ENCODE measurements at regions not wholly inside any gene's neighbourhood (a gene's known extent, or its start where the extent isn't known, plus 50 kb on each side); places are given as distances from the start of the nearest gene placed in this dataset.

DNA sequence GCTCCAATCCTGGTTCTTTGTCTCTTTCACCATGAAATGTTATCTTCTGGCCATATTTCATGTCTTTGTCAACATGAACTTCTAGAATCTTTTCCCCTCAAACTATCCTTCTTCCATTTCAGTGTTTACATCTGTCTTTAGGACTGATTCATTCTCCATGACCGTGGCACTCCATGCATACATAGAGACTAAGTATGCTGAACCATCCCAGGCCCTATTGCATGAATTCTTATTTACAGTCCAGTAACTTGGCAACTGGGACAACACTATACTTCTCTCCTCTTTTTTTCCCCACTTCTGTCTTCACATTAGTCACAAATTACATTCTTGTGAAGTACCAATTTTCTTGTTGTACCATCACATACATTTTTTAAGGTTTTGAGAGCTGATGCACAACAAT, 109.8 kb upstream of the GALNT13 start:
- TF ChIP-seq POLR2AphosphoS5 (IDR thresholded peaks at IDR 0.05) (no peak), SMC3 (conservative IDR thresholded peaks at IDR 0.05; ENCODE audit: poor library complexity) (no peak), EP300 (conservative IDR thresholded peaks at IDR 0.05; ENCODE audit: poor library complexity, severe bottlenecking) (no peak), EZH2 (IDR thresholded peaks at IDR 0.05; ENCODE audit: borderline replicate concordance, insufficient read depth, low read length, poor library complexity, severe bottlenecking) (no peak), MXI1 (conservative IDR thresholded peaks at IDR 0.05; ENCODE audit: poor library complexity, severe bottlenecking) (no peak), TAF1 (IDR thresholded peaks at IDR 0.05; ENCODE audit: low read depth) (no peak), RAD21 (conservative IDR thresholded peaks at IDR 0.05) (no peak)
- TF ChIP-seq, protein P1, sequence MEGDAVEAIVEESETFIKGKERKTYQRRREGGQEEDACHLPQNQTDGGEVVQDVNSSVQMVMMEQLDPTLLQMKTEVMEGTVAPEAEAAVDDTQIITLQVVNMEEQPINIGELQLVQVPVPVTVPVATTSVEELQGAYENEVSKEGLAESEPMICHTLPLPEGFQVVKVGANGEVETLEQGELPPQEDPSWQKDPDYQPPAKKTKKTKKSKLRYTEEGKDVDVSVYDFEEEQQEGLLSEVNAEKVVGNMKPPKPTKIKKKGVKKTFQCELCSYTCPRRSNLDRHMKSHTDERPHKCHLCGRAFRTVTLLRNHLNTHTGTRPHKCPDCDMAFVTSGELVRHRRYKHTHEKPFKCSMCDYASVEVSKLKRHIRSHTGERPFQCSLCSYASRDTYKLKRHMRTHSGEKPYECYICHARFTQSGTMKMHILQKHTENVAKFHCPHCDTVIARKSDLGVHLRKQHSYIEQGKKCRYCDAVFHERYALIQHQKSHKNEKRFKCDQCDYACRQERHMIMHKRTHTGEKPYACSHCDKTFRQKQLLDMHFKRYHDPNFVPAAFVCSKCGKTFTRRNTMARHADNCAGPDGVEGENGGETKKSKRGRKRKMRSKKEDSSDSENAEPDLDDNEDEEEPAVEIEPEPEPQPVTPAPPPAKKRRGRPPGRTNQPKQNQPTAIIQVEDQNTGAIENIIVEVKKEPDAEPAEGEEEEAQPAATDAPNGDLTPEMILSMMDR (IDR thresholded peaks at IDR 0.05; ENCODE audit: poor library complexity, severe bottlenecking) = no peak
- TF ChIP-seq, protein P2, sequence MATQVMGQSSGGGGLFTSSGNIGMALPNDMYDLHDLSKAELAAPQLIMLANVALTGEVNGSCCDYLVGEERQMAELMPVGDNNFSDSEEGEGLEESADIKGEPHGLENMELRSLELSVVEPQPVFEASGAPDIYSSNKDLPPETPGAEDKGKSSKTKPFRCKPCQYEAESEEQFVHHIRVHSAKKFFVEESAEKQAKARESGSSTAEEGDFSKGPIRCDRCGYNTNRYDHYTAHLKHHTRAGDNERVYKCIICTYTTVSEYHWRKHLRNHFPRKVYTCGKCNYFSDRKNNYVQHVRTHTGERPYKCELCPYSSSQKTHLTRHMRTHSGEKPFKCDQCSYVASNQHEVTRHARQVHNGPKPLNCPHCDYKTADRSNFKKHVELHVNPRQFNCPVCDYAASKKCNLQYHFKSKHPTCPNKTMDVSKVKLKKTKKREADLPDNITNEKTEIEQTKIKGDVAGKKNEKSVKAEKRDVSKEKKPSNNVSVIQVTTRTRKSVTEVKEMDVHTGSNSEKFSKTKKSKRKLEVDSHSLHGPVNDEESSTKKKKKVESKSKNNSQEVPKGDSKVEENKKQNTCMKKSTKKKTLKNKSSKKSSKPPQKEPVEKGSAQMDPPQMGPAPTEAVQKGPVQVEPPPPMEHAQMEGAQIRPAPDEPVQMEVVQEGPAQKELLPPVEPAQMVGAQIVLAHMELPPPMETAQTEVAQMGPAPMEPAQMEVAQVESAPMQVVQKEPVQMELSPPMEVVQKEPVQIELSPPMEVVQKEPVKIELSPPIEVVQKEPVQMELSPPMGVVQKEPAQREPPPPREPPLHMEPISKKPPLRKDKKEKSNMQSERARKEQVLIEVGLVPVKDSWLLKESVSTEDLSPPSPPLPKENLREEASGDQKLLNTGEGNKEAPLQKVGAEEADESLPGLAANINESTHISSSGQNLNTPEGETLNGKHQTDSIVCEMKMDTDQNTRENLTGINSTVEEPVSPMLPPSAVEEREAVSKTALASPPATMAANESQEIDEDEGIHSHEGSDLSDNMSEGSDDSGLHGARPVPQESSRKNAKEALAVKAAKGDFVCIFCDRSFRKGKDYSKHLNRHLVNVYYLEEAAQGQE (IDR thresholded peaks at IDR 0.05; ENCODE audit: borderline replicate concordance) = no peak

All from neural cell (in vitro differentiated cells).